ENCODE measurements at regions not wholly inside any gene's neighbourhood (a gene's known extent, or its start where the extent isn't known, plus 50 kb on each side); places are given as distances from the start of the nearest gene placed in this dataset.

GRCh38 chr1:213374369-213374768 is 323.3 kb downstream of the RPS6KC1 start:
- H3K27me3 ChIP-seq = no peaks in the 10 kb centered on the region
- no peaks in the 10 kb centered on the region for H3K4me1 ChIP-seq
- peak in 3 of 4 donors; percentile 46 to 72 (median 51) for DNase-seq
- no peak overlapping the region for H3K4me3 ChIP-seq
- H3K36me3 ChIP-seq = no peaks in the 10 kb centered on the region
- peak; percentile 69 to 89 for TF ChIP-seq CTCF (IDR thresholded peaks at IDR 0.05)
- peak; percentile 85 for ATAC-seq
- no peaks in the 10 kb centered on the region for H3K9me3 ChIP-seq
- H3K27ac ChIP-seq = no peak overlapping the region
- intact Hi-C loops (cut with DNase I) = loop anchor here in 1 of 2 donors (10.0 kb wide), 1 partner anchor 750 kb away; no protein-coding TSS in a partner anchor

- Histone ChIP-seq H3K27ac (no peak overlapping the region), H3K4me3 (no peak overlapping the region), H3K9me3 (no peaks in the 10 kb centered on the region), H3K36me3 (no peaks in the 10 kb centered on the region), H3K27me3 (no peaks in the 10 kb centered on the region), H3K4me1 (no peaks in the 10 kb centered on the region)
- no peak for ATAC-seq
- intact Hi-C loops (cut with DNase I) = loop anchor here in 1 of 2 donors (10.0 kb wide), 1 partner anchor 750 kb away; no protein-coding TSS in a partner anchor
- no peak for TF ChIP-seq CTCF (IDR thresholded peaks at IDR 0.05)
- no peak for DNase-seq
These were observed 324.0 kb downstream of the RPS6KC1 start for GRCh38 chr1:213375002-213375401.

GRCh38 chr1:213376862-213377372 is 325.9 kb downstream of the RPS6KC1 start:
- no peak for ATAC-seq
- intact Hi-C loops (cut with DNase I) = loop anchor here in 1 of 2 donors (10.0 kb wide), 1 partner anchor 748 kb away; no protein-coding TSS in a partner anchor
- no peak overlapping the region for H3K27ac ChIP-seq

GRCh38 chr1:213380865-213381264 is 329.8 kb downstream of the RPS6KC1 start:
- ATAC-seq = no peak
- no peak overlapping the region for H3K4me3 ChIP-seq
- H3K27ac ChIP-seq = no peak overlapping the region
- H3K9me3 ChIP-seq = peaks cover 0 to 5% of the 10 kb centered on the region in 2 donors
- no peaks in the 10 kb centered on the region for H3K27me3 ChIP-seq
- intact Hi-C loops (cut with DNase I) = no loop called here
- no peaks in the 10 kb centered on the region for H3K36me3 ChIP-seq
- no peaks in the 10 kb centered on the region for H3K4me1 ChIP-seq
- TF ChIP-seq CTCF (IDR thresholded peaks at IDR 0.05) = no peak
- no peak for DNase-seq

More at GRCh38 chr1:213376862-213377372, 325.9 kb downstream of the RPS6KC1 start:
- Histone ChIP-seq H3K36me3 (no peaks in the 10 kb centered on the region), H3K4me1 (no peaks in the 10 kb centered on the region), H3K27me3 (no peaks in the 10 kb centered on the region), H3K4me3 (no peak overlapping the region), H3K9me3 (no peaks in the 10 kb centered on the region)
- no peak for TF ChIP-seq CTCF (IDR thresholded peaks at IDR 0.05)
- DNase-seq = no peak

GRCh38 chr1:213381572-213382084 is 330.6 kb downstream of the RPS6KC1 start:
- no peak for TF ChIP-seq CTCF (IDR thresholded peaks at IDR 0.05)
- no peak overlapping the region for H3K4me3 ChIP-seq
- H3K4me1 ChIP-seq = no peaks in the 10 kb centered on the region
- no peaks in the 10 kb centered on the region for H3K27me3 ChIP-seq
- H3K9me3 ChIP-seq = peaks cover 0 to 5% of the 10 kb centered on the region in 2 donors
- intact Hi-C loops (cut with DNase I) = no loop called here
- DNase-seq (peak in 1 of 4 donors; percentile 21), ATAC-seq (no peak)
- H3K27ac ChIP-seq = no peak overlapping the region
- H3K36me3 ChIP-seq = no peaks in the 10 kb centered on the region

Data from left lung (tissue), 4 donors.